Posterior cingulate gyrus (tissue), 11 donors: ENCODE measurements at regions not wholly inside any gene's neighbourhood (a gene's known extent, or its start where the extent isn't known, plus 50 kb on each side); places are given as distances from the start of the nearest gene placed in this dataset.
"Not testable (repeated sequence)": the region's sequence is repeated elsewhere in the genome, so short reads cannot be mapped to it uniquely, and the experiment has no call there.

Experiments
- DNase-seq, 10 donors: peaks; one replicate each; pipeline versions ENCODE4 v3.0.0 to v3.0.0-alpha.2; 2020 to 2021; ENCODE audit warnings: mixed read lengths in 3 of 10
- intact Hi-C: fragments of 100-400 bp; cut with DNase I; formaldehyde crosslinking; loops from one replicate; pipeline ENCODE4 v1.15.1; 2023

- intact Hi-C loops: no loop called here
- DNase-seq: no peak
These were observed 182.6 kb downstream of the ATOH1 start for GRCh38 chr4:94011190-94011589.

GRCh38 chr4:94014484-94015136 lies 186.1 kb downstream of the ATOH1 start:
- no peak for DNase-seq
- intact Hi-C loops: no loop called here

GRCh38 chr4:94015956-94016355 lies 187.4 kb downstream of the ATOH1 start:
- intact Hi-C loops: no loop called here
- DNase-seq: no peak

- intact Hi-C loops: no loop called here
- DNase-seq: no peak
These were observed 174.9 kb upstream of the SMARCAD1 start for GRCh38 chr4:94032754-94033153.

DNA sequence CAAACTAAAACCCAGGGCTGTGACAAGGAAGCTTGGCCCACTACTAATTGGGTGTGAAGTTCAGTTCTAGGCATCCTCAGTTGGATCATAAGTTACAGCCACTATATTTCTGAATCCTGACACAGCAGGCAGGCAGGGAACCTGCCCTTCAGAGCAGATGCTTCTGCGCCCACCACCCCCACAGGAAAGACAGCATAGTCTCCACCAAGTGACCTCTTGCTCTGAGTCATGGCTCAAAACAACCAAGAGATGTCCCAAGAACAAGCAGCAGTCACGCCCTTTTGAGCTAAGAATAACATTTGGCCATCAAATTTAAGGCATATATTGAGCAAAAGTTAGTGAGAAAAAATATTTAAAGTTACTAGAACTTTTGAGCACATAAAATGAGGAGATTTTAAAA lies 170.7 kb upstream of the SMARCAD1 start:
- DNase-seq: no peak
- intact Hi-C loops: no loop called here

GRCh38 chr4:94038195-94038594 lies 169.5 kb upstream of the SMARCAD1 start:
- intact Hi-C loops: no loop called here
- DNase-seq: no peak

GRCh38 chr4:94039226-94039625 lies 168.4 kb upstream of the SMARCAD1 start:
- intact Hi-C loops: no loop called here
- no peak for DNase-seq

GRCh38 chr4:94044471-94044870 lies 163.2 kb upstream of the SMARCAD1 start:
- intact Hi-C loops: not testable (repeated sequence)
- peak in 2 of 10 donors; percentile 59 to 79 for DNase-seq

DNA sequence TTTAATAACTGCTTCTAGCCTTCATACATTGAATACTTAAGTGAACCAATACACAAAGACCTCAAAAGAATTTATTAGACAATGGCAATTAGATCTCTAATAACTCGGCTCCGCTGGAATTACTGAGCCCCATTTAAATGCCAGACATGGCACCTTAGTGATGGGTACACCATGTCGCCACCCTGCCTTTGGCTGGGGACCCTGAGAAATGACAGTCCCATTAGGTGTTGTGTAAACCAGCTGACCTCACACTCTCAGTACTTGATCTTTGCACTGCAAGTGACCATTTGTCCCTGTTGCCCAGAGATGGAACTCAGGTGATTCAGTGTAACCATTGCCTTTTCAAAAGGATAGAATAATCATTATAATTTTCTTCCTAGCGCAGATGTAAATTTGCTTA lies 144.6 kb upstream of the SMARCAD1 start:
- DNase-seq: no peak
- intact Hi-C loops: no loop called here

GRCh38 chr4:94068753-94069719 lies 138.6 kb upstream of the SMARCAD1 start:
- no peak for DNase-seq
- intact Hi-C loops: no loop called here

- intact Hi-C loops: no loop called here
- no peak for DNase-seq
These were observed 131.2 kb upstream of the SMARCAD1 start for GRCh38 chr4:94076498-94076897.

DNA sequence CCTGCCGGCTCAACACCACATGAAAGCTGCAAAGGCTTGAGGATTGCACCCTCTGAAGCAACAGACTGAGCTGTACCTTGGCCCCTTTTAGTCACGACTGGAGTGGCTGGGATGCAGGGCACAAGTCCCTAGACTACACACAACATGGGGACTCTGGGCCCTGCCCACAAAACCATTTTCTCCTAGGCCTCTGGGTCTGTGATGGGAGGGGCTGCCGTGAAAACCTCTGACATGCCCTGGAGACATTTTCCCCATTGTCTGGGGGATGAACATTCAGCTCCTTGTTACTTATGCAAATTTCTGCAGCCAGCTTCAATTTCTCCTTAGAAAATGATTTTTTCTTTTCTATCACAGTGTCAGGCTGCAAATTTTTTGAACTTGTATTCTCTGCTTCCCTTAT lies 123.5 kb upstream of the SMARCAD1 start:
- no peak for DNase-seq
- intact Hi-C loops: no loop called here

GRCh38 chr4:94099141-94099540 lies 108.5 kb upstream of the SMARCAD1 start:
- intact Hi-C loops, DNase-seq: not testable (repeated sequence)

DNA sequence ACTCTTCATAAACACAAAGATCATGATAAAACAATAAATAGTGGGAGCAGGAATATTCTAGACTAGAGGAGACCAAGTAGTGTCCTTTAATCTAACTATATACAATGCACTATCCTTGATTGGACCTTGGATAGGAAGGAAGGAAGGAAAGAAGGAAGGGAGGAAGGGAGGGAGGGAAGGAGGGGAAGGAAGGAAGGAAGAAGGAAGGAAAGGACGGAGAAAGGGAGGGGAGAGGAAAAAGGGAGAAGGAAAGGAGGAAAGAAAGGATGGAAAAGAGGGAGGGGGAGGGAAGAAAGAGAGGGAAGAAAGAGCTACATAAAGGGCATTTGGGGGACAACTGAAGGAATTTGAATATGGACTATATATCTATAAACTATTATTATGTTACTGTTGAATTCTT lies 95.0 kb upstream of the SMARCAD1 start:
- intact Hi-C loops: no loop called here
- no peak for DNase-seq

GRCh38 chr4:94115687-94116086 lies 92.0 kb upstream of the SMARCAD1 start:
- no peak for DNase-seq
- intact Hi-C loops: no loop called here

DNA sequence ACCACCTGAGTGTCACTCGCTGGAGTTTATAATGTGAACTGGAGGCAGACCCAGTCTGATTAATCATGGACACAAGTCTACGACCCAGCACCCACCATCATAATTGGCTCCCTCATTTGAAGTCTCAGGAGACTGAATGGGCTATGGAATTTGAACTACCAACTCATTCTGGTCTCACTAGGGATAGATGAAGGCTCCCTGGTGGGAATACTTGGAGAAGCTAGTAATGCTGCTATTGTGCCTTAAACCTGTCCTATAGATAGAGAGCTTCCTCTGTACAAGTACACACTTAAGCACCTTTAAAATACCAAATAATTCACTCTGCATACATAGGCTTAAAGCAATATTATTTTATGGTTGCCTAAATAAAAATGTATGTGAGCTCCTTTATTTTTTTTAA lies 90.8 kb upstream of the SMARCAD1 start:
- no peak for DNase-seq
- intact Hi-C loops: no loop called here

- no peak for DNase-seq
- intact Hi-C loops: loop anchor here (5.0 kb wide), 1 partner anchor 334 kb away; no protein-coding TSS in a partner anchor
These were observed 81.0 kb upstream of the SMARCAD1 start for GRCh38 chr4:94126669-94127068.

DNA sequence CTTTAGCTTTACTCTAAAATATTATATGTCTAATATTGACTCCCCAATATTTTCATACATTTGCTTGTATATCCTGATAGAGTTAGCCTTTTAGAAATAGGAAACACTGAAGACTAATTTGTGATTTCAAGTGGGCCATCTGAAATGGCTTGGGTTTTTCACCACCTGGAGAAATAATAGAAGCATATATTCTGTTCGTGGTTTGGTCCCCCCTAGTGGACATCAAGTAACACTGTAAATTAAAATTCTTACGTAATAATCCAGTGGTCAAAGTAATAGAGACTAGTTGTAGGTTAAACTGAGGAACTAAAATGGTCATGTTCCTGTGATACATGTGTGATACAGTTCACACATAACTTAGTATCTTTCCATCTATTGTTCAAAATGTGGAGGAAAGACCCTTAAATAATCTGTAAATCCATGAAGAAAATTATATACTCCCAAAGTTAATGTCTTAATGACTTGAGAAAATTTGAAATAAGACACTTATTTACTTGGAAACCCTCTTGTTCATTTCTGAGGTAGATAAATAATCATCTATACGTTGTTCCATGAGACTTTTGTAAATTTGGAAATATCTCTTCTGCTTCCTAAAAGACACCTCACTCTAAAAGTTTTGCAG lies 79.8 kb upstream of the SMARCAD1 start:
- DNase-seq: no peak
- intact Hi-C loops: loop anchor here (5.0 kb wide), 1 partner anchor 336 kb away; no protein-coding TSS in a partner anchor

DNA sequence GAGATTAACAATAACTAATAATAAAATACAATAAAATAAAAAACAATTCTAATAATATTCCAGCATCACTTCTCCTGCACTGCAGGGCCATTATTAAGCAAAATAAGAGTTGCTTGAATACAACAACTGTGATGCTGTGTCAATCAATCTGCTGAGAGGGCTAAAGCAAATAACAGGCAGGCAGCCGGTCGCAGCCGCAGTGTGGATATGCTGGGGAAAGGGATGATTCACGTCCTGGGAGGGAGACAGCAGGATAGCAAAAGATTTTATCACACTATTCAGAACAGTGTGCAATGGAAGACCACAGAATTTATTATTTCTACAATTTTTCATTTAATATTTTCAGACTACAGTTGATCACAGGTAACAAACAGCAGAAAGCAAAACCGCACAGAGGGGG lies 76.5 kb upstream of the SMARCAD1 start:
- DNase-seq: no peak
- intact Hi-C loops: no loop called here

GRCh38 chr4:94135701-94136100 lies 72.0 kb upstream of the SMARCAD1 start:
- intact Hi-C loops: no loop called here
- DNase-seq: no peak

GRCh38 chr4:94139931-94140612 lies 67.6 kb upstream of the SMARCAD1 start:
- peak in 1 of 10 donors; percentile 62 for DNase-seq
- intact Hi-C loops: no loop called here
